Pancreas (tissue), 10 donors: ENCODE measurements at regions not wholly inside any gene's neighbourhood (a gene's known extent, or its start where the extent isn't known, plus 50 kb on each side); places are given as distances from the start of the nearest gene placed in this dataset.

ENCODE experiments used
- ATAC-seq, 4 donors: fragments of 200-7000 bp; cut with Tn5 transposase; one replicate each; pipeline versions ENCODE4 v1.8.0 to v1.9.1; 2020; ENCODE audit warnings: mild to moderate bottlenecking in 4 of 4, moderate library complexity in 4 of 4
- DNase-seq, 6 donors: peaks; one replicate each; pipeline ENCODE4 v3.0.0-alpha.2; 2020
- FAIRE-seq: peaks from 2 replicates; lab custom pipeline; 2012; peaks lifted over from hg19 to GRCh38; lab: Jason Lieb, UNC
- H3K27ac ChIP-seq, 4 donors: fragments of 200-600 bp; sonication (generic); 1 replicate in 3 of 4; 2 replicates in 1 of 4; pipeline versions ENCODE4 v1.5.0 to v1.8.0; 2020
- H3K27me3 ChIP-seq, 4 donors: fragments of 200-600 bp; one replicate each; pipeline ENCODE4 v1.8.0; 2021
- H3K36me3 ChIP-seq, 3 donors: fragments of 200-600 bp; sonication (generic) in 1 of 3; one replicate each; pipeline versions ENCODE4 v1.5.0 to v1.8.0; 2020 to 2021
- H3K4me1 ChIP-seq, 3 donors: fragments of 200-600 bp; one replicate each; pipeline ENCODE4 v1.8.0; 2021
- H3K4me3 ChIP-seq, 4 donors: fragments of 200-600 bp; sonication (generic) in 2 of 4; one replicate each; pipeline versions ENCODE4 v1.5.0 to v1.8.0; 2020 to 2021
- H3K9me3 ChIP-seq, 4 donors: fragments of 200-600 bp; one replicate each; pipeline ENCODE4 v1.8.0; 2021
- WGBS, 2 donors: extraction: QIAGEN DNeasy Blood & Tissue Kit; methylation state at CpG; one replicate each; pipeline ENCODE4 v1.1.7; 2013; 5-methylcytosine and 5-hydroxymethylcytosine counted together
- intact Hi-C, 3 donors: fragments of 100-400 bp; cut with DNase I; formaldehyde crosslinking; loops; one replicate each; pipeline versions ENCODE4 v1.11.1 to v1.14.2; 2022
- TF ChIP-seq, protein P1 (sequence below), 4 donors: fragments of 200-600 bp; sonication (generic) in 3 of 4; IDR thresholded peaks; one replicate each; pipeline versions ENCODE4 v1.5.0 to v1.8.0; 2021; ENCODE audit warnings: antibody characterized with exemption in 4 of 4
- donor health status: healthy with polysubstance abuse.
- donor health status: DM: no; HTN: no; CAD: no; lungs with moderate emphysema.
- donor health status: DM: no; HTN: no; CAD: no.
- donor health status: control.
- donor health status: control.
- donor health status: Bipolar disorder and iron deficiency.
- donor health status: DM: yes; HTN: yes; CAD: no.
- donor health status: DM: no; HTN: no; CAD: no.
- donor health status: DM: no; HTN: no; CAD: no.
- donor health status: DM: yes; HTN: yes; CAD: no.

DNA sequence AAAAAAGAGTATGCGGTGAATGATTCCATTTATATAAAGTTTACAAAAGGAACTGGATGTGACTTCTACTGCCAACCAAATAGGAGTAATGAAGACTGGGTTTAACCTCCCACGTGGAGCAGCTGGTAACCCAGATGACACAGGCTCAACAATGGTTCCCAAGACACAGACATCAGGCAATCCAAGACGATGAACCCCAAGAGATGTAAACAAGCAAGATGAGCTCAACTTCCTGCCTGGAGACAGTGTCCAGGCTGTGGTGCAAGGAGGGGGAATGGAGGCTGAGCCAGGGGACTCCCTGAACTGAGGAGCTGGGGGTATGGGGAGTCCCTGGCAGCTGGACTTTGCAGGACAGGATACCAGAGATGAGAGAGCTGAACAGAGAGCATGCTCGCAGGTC lies 104.7 kb downstream of the LITAF start:
- no peak for FAIRE-seq
- no peaks in the 10 kb centered on the region for H3K9me3 ChIP-seq
- H3K36me3 ChIP-seq = no peaks in the 10 kb centered on the region
- H3K4me1 ChIP-seq = no peaks in the 10 kb centered on the region
- intact Hi-C loops = no loop called here
- no peak overlapping the region for H3K4me3 ChIP-seq
- ATAC-seq = no peak
- WGBS, 2 donors = 69% methylated on average over 4 of the region's 4 CpGs
- no peak overlapping the region for H3K27ac ChIP-seq
- TF ChIP-seq, protein P1, sequence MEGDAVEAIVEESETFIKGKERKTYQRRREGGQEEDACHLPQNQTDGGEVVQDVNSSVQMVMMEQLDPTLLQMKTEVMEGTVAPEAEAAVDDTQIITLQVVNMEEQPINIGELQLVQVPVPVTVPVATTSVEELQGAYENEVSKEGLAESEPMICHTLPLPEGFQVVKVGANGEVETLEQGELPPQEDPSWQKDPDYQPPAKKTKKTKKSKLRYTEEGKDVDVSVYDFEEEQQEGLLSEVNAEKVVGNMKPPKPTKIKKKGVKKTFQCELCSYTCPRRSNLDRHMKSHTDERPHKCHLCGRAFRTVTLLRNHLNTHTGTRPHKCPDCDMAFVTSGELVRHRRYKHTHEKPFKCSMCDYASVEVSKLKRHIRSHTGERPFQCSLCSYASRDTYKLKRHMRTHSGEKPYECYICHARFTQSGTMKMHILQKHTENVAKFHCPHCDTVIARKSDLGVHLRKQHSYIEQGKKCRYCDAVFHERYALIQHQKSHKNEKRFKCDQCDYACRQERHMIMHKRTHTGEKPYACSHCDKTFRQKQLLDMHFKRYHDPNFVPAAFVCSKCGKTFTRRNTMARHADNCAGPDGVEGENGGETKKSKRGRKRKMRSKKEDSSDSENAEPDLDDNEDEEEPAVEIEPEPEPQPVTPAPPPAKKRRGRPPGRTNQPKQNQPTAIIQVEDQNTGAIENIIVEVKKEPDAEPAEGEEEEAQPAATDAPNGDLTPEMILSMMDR (IDR thresholded peaks at IDR 0.05) = no peak
- DNase-seq = no peak
- H3K27me3 ChIP-seq = no peaks in the 10 kb centered on the region

DNA sequence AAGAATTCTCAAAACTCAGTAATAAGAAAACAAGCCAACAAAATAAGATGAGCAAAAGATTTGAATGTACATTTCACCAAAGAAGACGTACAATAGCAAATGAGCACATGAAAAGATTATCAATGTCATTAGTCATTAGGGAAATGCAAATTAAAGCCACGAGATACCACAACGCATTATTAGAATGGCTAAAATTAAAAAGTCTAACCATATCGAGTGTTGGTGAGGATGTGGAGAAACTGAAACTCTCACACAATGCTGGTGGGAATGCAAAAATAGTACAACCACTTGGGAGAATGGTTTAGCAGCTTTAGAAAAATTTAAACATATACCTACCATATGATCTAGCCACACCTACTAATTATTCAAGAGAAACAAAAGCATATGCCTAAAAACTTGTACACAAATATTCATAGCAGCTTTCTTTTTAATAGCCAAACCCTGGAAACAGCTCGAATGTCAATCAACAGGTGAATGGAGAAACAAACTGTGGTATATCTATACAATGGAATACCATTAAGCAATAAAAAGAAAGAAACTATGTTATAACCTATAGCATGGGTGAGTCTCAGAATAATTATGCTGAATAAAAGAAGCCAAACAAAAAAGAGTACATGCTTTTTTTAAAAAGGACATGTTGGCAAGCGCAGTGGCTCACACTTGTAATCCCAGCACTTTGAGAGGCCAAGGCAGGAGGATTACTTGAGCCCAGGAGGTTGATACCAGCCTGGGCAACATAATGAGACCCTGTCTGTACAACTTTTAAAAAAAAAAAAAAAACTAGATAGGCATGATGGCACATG lies 103.6 kb downstream of the LITAF start:
- WGBS, 2 donors = 73 to 81% methylated on average over 6 of the region's 6 CpGs
- Histone ChIP-seq H3K9me3 (no peaks in the 10 kb centered on the region), H3K4me3 (no peak overlapping the region), H3K36me3 (no peaks in the 10 kb centered on the region), H3K27ac (no peak overlapping the region), H3K27me3 (no peaks in the 10 kb centered on the region), H3K4me1 (no peaks in the 10 kb centered on the region)
- intact Hi-C loops = no loop called here
- ATAC-seq = no peak
- TF ChIP-seq, protein P1 (IDR thresholded peaks at IDR 0.05) = no peak
- no peak for DNase-seq
- no peak for FAIRE-seq

DNA sequence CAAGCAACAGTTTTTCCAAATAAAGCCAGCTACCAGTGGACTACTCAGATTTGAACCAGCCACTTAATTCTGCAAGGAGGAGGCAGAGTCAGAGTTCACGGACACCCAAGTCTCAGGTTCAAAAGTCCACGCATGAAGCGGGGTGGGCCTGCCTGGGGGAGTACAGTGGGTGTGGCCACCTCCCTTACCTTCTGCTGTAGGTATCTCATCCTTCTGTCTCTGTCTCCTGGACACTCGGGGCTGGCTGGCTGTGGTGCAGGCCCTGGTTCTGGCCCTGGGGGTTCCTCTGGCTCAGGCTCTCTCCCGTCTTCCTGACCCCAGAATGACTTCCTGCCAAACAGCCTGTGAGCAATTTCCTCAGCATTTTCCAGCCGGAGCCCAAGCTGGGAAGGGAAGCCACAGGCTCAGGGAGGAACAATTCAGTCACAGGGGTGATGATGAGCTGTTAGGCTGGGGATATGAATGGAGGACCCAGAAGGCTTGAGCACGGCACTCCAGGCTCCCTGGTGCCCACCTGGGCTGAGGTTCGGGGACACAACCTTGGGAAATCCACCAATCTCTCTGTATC lies 101.9 kb downstream of the LITAF start:
- 65 to 69% methylated on average over 8 of the region's 8 CpGs for WGBS, 2 donors
- Histone ChIP-seq H3K27ac (no peak overlapping the region), H3K9me3 (no peaks in the 10 kb centered on the region), H3K4me3 (no peak overlapping the region), H3K36me3 (no peaks in the 10 kb centered on the region), H3K27me3 (no peaks in the 10 kb centered on the region), H3K4me1 (no peaks in the 10 kb centered on the region)
- intact Hi-C loops = no loop called here
- no peak for DNase-seq
- TF ChIP-seq, protein P1 (IDR thresholded peaks at IDR 0.05) = no peak
- ATAC-seq = no peak
- FAIRE-seq = no peak

DNA sequence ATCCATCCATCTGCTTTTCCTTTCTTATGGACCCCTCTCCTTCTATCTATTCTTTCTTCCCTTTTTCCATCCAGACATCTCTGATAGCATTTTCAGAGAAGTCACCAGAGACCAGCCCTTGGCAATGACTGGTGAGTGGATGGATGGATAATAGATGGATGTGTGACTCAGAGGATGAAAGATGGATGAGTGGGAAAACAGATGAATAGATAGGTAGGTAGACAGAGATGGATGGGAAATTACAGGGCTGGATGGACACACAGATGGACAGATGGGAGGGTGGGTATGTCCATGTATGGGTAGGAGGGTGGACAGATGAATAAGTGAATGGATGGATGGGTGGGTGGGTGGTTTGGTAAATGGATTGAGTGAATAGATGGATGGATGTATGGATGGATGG lies 101.0 kb downstream of the LITAF start:
- H3K9me3 ChIP-seq = no peaks in the 10 kb centered on the region
- no peak for ATAC-seq
- DNase-seq = no peak
- H3K36me3 ChIP-seq = no peaks in the 10 kb centered on the region
- no peaks in the 10 kb centered on the region for H3K4me1 ChIP-seq
- H3K27ac ChIP-seq = no peak overlapping the region
- TF ChIP-seq, protein P1 (IDR thresholded peaks at IDR 0.05) = no peak
- H3K27me3 ChIP-seq = no peaks in the 10 kb centered on the region
- no peak for FAIRE-seq
- intact Hi-C loops = no loop called here
- no peak overlapping the region for H3K4me3 ChIP-seq

DNA sequence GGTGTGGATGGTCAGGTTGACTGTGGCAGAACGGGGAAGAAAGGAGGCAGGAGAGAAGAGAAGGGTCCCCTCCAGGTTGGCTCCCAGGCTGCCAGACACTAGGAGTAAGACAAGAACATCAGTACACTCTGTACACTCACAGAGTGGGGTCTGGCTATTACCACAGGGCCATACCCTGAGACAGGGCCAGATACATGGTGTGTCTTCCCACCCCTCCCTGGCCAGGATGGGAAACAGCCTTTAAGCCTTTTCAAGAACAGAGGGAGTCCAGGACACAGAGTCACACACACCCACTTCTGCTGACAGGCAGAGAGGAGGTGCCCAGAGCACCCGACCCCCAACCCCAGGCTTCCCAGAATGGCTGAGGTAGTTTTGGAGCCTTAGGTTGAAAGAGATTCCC lies 99.4 kb downstream of the LITAF start:
- H3K9me3 ChIP-seq = no peaks in the 10 kb centered on the region
- H3K4me3 ChIP-seq = no peak overlapping the region
- no peak overlapping the region for H3K27ac ChIP-seq
- TF ChIP-seq, protein P1 (IDR thresholded peaks at IDR 0.05) = no peak
- intact Hi-C loops = no loop called here
- H3K36me3 ChIP-seq = no peaks in the 10 kb centered on the region
- no peak for FAIRE-seq
- ATAC-seq = no peak
- H3K27me3 ChIP-seq = no peaks in the 10 kb centered on the region
- WGBS, 2 donors = 89 to 92% methylated on average over 2 of the region's 2 CpGs
- peak in 1 of 6 donors; percentile 19 for DNase-seq
- H3K4me1 ChIP-seq = no peaks in the 10 kb centered on the region
